ENCODE measurements at regions not wholly inside any gene's neighbourhood (a gene's known extent, or its start where the extent isn't known, plus 50 kb on each side); places are given as distances from the start of the nearest gene placed in this dataset.

DNA sequence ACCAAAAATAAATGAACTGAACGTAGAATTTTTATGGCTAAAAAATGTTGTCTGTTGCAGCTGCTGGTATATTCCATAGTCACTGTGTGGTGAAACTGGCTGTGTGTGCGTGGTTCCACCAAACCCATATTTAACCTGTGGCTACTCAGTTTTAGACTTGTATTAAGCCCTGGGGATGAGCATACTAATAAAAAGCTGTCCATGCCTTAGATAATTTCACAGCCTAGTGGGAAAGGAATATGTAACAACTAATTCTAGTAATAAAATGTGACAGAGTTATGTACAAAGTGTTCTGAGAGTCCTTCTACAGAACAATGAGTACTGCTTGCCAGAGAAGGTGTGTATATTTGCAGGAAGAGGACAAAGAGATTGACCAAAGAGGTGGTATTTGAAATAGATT, 125.5 kb downstream of the TMTC3 start:
- H3K4me1 ChIP-seq (ENCODE audit: low read depth): no peaks in the 10 kb centered on the region
- DNase-seq (no peak), ATAC-seq (no peak)
- intact Hi-C loops (cut with DNase I, micrococcal nuclease): no loop called here
- H3K36me3 ChIP-seq (ENCODE audit: low read depth): no peaks in the 10 kb centered on the region
- TF ChIP-seq, protein P1, sequence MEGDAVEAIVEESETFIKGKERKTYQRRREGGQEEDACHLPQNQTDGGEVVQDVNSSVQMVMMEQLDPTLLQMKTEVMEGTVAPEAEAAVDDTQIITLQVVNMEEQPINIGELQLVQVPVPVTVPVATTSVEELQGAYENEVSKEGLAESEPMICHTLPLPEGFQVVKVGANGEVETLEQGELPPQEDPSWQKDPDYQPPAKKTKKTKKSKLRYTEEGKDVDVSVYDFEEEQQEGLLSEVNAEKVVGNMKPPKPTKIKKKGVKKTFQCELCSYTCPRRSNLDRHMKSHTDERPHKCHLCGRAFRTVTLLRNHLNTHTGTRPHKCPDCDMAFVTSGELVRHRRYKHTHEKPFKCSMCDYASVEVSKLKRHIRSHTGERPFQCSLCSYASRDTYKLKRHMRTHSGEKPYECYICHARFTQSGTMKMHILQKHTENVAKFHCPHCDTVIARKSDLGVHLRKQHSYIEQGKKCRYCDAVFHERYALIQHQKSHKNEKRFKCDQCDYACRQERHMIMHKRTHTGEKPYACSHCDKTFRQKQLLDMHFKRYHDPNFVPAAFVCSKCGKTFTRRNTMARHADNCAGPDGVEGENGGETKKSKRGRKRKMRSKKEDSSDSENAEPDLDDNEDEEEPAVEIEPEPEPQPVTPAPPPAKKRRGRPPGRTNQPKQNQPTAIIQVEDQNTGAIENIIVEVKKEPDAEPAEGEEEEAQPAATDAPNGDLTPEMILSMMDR (IDR thresholded peaks at IDR 0.05): no peak
- no peaks in the 10 kb centered on the region for H3K9me3 ChIP-seq
- no peak overlapping the region for H3K4me3 ChIP-seq

DNA sequence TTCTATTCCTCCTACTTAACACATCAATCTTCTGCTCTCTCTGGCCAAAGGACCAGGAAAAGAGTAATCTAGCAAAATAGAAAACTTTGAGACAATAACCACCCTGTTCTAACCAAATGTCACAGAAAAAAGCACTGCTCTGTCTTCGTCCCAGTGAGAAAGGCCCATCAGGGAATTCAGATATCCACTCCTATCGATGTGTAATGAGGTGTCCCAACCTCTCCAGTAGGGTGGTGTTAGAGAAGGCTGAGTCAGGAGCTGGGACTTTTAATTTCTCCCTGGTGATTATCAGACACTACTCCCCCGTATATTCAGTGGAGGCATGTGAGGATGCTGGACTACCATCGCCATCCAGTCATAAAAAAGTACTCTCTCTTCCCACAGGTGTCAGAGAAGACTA, 130.3 kb downstream of the TMTC3 start:
- intact Hi-C loops (cut with DNase I, micrococcal nuclease): no loop called here
- Histone ChIP-seq H3K9me3 (no peaks in the 10 kb centered on the region), H3K4me1 (ENCODE audit: low read depth) (no peaks in the 10 kb centered on the region), H3K4me3 (no peak overlapping the region), H3K36me3 (ENCODE audit: low read depth) (no peaks in the 10 kb centered on the region)
- DNase-seq (no peak), ATAC-seq (no peak)
- TF ChIP-seq, protein P1 (IDR thresholded peaks at IDR 0.05): no peak

DNA sequence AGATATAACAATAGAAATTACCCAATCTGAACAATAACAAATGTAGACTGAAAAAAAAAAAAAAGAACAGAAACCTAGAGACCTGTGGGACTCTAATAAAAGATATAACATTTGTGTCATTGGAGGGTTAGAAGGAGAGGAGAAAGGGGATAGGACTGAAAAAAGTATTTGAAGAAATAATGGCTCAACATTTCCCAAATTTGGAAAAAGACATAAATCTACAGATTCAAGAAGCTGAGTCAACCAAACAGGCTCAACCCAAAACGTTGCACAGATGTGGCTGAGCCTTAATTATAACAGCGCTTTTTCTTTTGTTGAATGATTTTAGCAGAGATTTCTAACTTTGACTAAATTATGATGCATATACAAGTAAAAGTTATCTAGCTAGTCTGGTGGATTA, 131.3 kb downstream of the TMTC3 start:
- Histone ChIP-seq H3K4me3 (no peak overlapping the region), H3K9me3 (no peaks in the 10 kb centered on the region), H3K36me3 (ENCODE audit: low read depth) (no peaks in the 10 kb centered on the region), H3K4me1 (ENCODE audit: low read depth) (no peaks in the 10 kb centered on the region)
- DNase-seq (no peak), ATAC-seq (no peak)
- TF ChIP-seq, protein P1 (IDR thresholded peaks at IDR 0.05): no peak
- intact Hi-C loops (cut with DNase I, micrococcal nuclease): no loop called here

DNA sequence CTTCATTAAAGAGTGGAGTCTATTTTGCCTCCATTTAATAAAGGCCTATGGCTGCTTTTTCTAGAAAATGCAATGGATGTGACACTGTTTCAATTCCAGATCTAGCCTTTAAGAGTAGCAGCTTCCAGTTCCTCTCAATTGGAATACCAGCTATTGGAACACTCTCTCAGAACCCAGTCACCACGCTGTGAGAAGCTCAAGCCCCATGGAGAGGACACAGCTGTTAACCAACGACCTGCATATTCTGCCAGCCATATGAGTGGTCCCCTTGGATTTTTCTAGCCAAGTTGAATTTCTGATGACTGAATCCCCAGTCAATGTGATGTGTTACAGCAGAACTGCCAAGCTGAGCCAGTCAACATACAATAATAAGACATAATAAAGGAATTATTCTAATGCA, 131.8 kb downstream of the TMTC3 start:
- Histone ChIP-seq H3K9me3 (no peaks in the 10 kb centered on the region), H3K36me3 (ENCODE audit: low read depth) (no peaks in the 10 kb centered on the region), H3K4me3 (no peak overlapping the region), H3K4me1 (ENCODE audit: low read depth) (no peaks in the 10 kb centered on the region)
- intact Hi-C loops (cut with DNase I, micrococcal nuclease): no loop called here
- TF ChIP-seq, protein P1 (IDR thresholded peaks at IDR 0.05): no peak
- no peak for ATAC-seq
- DNase-seq: no peak

DNA sequence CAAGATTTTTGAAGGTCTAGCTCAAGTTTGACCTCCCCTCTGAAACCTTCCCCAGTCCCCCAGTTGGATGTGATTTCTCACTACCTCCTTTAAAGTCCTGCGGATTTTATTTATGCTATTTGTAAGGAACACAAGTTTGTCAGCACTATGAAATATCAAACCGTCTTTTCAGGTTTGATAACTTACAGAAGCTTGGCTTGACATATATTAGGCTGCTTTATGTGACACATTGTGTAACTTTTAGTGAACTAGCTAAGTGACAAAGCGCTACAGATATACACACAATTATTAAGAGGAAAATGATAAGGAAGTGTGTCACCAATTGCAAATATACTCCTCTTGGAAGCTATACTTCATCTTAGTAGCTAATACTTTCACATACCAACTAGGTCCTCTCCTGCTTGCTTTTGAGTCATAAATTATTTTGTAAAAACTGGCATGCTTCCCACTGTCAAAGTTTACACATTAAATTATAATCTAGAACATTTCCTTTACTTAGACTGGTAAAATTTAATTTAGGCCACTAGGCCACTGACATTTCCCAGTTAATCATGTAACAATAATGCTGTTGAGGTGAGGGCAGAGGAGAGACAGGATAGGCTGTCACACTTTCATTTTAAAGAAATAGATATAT, 149.5 kb downstream of the TMTC3 start:
- TF ChIP-seq, protein P1 (IDR thresholded peaks at IDR 0.05): no peak

More for the DNA sequence above, 149.5 kb downstream of the TMTC3 start:
- no peaks in the 10 kb centered on the region for H3K36me3 ChIP-seq (ENCODE audit: low read depth)
- H3K4me3 ChIP-seq: no peak overlapping the region
- H3K9me3 ChIP-seq: no peaks in the 10 kb centered on the region
- intact Hi-C loops (cut with DNase I, micrococcal nuclease): no loop called here
- ATAC-seq (no peak), DNase-seq (no peak)
- H3K4me1 ChIP-seq (ENCODE audit: low read depth): no peaks in the 10 kb centered on the region
